Tibial nerve (tissue), 4 donors: ENCODE measurements at regions not wholly inside any gene's neighbourhood (a gene's known extent, or its start where the extent isn't known, plus 50 kb on each side); places are given as distances from the start of the nearest gene placed in this dataset.

Experiments
- EP300 ChIP-seq, 2 donors: sonication (generic); formaldehyde crosslinking; IDR thresholded peaks; one replicate each; pipeline ENCODE4 v1.6.1; 2017; ENCODE audit warnings: antibody characterized with exemption in 2 of 2, mild to moderate bottlenecking in 1 of 2
- POLR2A ChIP-seq, 2 donors: fragments of 450-650 bp; IDR thresholded peaks; one replicate each; pipeline ENCODE4 v1.6.1; 2017; ENCODE audit warnings: antibody characterized with exemption in 2 of 2, mild to moderate bottlenecking in 2 of 2, moderate library complexity in 2 of 2
- TF ChIP-seq, protein P1 (sequence below), 5 experiments: fragments of 200-600 bp in 3 of 5; fragments of 450-650 bp in 2 of 5; sonication (generic) in 3 of 5; IDR thresholded peaks; one replicate each; pipeline ENCODE4 v1.5.1; 2016 to 2019; ENCODE audit warnings: antibody characterized with exemption in 5 of 5, mild to moderate bottlenecking in 3 of 5, moderate library complexity in 2 of 5

DNA sequence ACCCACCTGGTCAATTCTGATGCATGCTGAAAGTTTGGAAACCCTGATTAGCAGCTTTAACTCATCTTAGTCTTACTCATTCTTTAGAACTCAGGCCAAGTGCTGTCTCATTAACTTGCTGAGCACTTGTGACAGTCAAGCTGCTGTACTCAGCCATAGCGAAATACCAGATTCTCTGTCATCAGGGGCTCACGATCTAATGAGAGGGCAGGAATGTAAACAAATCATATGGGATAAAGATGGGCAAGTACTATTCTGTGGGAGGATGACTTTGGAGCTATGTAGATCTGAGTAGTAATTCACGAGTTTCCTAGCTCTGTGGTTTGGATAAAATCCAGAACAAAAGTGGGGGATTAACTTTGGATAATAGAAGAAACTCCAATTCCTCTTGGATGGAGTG, 376.6 kb downstream of the HRH4 start:
- TF ChIP-seq, protein P1, sequence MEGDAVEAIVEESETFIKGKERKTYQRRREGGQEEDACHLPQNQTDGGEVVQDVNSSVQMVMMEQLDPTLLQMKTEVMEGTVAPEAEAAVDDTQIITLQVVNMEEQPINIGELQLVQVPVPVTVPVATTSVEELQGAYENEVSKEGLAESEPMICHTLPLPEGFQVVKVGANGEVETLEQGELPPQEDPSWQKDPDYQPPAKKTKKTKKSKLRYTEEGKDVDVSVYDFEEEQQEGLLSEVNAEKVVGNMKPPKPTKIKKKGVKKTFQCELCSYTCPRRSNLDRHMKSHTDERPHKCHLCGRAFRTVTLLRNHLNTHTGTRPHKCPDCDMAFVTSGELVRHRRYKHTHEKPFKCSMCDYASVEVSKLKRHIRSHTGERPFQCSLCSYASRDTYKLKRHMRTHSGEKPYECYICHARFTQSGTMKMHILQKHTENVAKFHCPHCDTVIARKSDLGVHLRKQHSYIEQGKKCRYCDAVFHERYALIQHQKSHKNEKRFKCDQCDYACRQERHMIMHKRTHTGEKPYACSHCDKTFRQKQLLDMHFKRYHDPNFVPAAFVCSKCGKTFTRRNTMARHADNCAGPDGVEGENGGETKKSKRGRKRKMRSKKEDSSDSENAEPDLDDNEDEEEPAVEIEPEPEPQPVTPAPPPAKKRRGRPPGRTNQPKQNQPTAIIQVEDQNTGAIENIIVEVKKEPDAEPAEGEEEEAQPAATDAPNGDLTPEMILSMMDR (IDR thresholded peaks at IDR 0.05) = no peak
- no peak for TF ChIP-seq EP300 (IDR thresholded peaks at IDR 0.05)
- TF ChIP-seq POLR2A (IDR thresholded peaks at IDR 0.05) = no peak
